HUDEP-2 (cell line): ENCODE measurements at regions not wholly inside any gene's neighbourhood (a gene's known extent, or its start where the extent isn't known, plus 50 kb on each side); places are given as distances from the start of the nearest gene placed in this dataset.

Experiments used
- DNase-seq, 76 experiments: peaks; one replicate each; lab custom pipeline; 2025; ENCODE audit not compliant: unreplicated experiment in 76 of 76; lab: John Stamatoyannopoulos, UW

DNA sequence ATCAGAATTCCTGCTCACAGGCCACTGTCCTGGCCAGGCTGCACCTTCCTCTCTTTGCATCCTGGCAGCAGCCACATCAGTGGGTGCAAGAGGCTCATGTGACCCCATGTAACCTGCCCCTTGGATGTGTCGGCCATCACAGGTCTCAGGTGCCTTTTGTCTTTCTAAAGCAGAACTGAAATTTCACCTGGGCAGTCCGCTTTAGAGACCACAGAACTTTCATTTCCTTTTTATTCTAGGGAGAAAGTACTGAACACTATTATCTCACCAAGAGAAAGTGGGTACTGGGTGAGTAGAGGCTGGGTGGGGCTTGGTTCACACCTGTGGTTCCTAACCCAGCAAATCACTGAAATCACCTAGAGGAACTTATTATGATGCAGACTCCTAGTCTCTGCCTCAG lies 51.7 kb upstream of the NUP160 start:
- DNase-seq = no peak
